ENCODE measurements at regions not wholly inside any gene's neighbourhood (a gene's known extent, or its start where the extent isn't known, plus 50 kb on each side); places are given as distances from the start of the nearest gene placed in this dataset.
"Not testable (repeated sequence)": the region's sequence is repeated elsewhere in the genome, so short reads cannot be mapped to it uniquely, and the experiment has no call there.

DNA sequence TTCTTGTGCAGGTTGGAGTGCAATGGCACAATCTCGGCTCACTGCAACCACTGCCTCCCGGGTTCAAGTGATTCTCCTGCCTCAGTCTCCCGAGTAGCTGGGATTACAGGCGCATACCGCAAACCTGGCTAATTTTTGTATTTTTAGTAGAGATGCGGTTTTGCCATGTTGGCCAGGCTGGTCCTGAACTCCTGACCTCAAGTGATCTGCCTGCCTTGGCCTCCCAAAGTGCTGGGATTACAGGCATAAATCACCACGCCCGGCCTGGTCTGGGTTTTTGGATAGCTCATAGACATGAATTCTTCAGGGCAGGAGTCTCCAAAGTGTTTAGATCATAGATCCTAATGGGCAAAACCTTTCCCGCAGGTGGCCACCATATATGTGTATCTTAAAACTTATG, 162.0 kb downstream of the OR4M2 start:
- TF ChIP-seq CTCF, POLR2A (IDR thresholded peaks at IDR 0.05): not testable (repeated sequence)

Measured in ovary (tissue), 3 donors.